Mammary epithelial cell (primary cell): ENCODE measurements at regions not wholly inside any gene's neighbourhood (a gene's known extent, or its start where the extent isn't known, plus 50 kb on each side); places are given as distances from the start of the nearest gene placed in this dataset.

ENCODE experiments used
- CTCF ChIP-seq, 2 donors: IDR thresholded peaks in 1 of 2; conservative IDR thresholded peaks in 1 of 2; 2 replicates each; pipeline ENCODE4 v1.5.1; 2011 to 2012; ENCODE audit warnings: inconsistent platforms in 2 of 2, low read length in 2 of 2, mild to moderate bottlenecking in 2 of 2, control low read depth in 1 of 2, low read depth in 1 of 2; ENCODE audit not compliant: insufficient read depth in 1 of 2; ENCODE audit errors: extremely low read depth in 1 of 2
- EZH2 ChIP-seq: IDR thresholded peaks from 2 replicates; pipeline ENCODE4 v1.6.1; 2012; ENCODE audit warnings: low read length, inconsistent platforms, borderline replicate concordance

DNA sequence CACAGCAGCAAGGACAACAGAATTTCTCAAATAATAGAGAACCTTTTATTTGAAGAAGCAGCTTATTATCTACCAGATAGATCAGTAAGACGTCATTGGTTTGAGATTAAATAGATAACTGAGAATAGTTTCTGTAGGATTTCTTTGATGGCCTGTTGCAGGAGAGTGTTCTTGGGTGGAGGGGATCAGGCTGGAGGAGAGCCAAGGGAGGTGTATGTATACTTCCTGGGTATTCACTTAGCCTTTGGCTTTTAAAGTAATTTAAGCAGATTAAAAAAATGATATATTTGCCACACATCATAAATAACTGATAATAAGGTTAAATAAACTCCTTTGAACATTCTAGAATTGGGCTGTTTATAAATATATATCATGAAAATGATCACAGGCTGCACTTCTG lies 486.1 kb upstream of the IGFBP3 start:
- TF ChIP-seq CTCF (conservative IDR thresholded peaks at IDR 0.05 in 1 of 2, IDR thresholded peaks at IDR 0.05 in 1 of 2; ENCODE audit: extremely low read depth in 1 of 2, insufficient read depth in 1 of 2, low read depth in 1 of 2, low read length in 2 of 2) (no peak), EZH2 (no peak)
